ENCODE measurements at regions not wholly inside any gene's neighbourhood (a gene's known extent, or its start where the extent isn't known, plus 50 kb on each side); places are given as distances from the start of the nearest gene placed in this dataset.
A peak's percentile ranks its signal among the peaks of the same experiment; 100 is the strongest.

DNA sequence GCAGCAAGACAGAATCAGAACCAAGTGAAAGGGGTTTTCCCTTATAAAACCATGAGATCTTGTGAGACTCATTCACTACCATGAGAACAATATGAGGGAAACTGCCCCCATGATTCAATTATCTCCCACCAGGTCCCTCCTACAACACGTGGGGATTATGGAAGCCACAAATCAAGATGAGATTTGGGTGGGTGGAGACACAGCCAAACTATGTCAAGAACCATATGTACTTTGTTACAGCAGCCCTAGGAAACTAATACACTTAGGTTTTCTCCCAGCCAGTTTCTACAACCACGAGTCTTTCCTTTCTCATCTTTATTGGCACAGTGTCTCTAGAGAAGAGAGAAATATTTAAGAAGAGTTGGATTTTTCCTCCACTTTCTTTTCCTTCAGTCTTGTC is 72.6 kb downstream of the BTG1 start:
- H3K36me3 ChIP-seq (ENCODE audit: control insufficient read depth, insufficient read depth, low read length, severe bottlenecking): no peaks in the 10 kb centered on the region
- no peak overlapping the region for H3K4me3 ChIP-seq (ENCODE audit: low read length)
- DNase-seq (ENCODE audit: low read depth): no peak
- H3K27me3 ChIP-seq (replicated peaks; ENCODE audit: control insufficient read depth, insufficient read depth, low read length): no peaks in the 10 kb centered on the region
- H3K9ac ChIP-seq (ENCODE audit: low read length): no peak overlapping the region
- H3K4me1 ChIP-seq (ENCODE audit: control insufficient read depth, insufficient read depth, low read length): peaks cover 49% of the 10 kb centered on the region
- H3K9me3 ChIP-seq (ENCODE audit: control insufficient read depth, low read length): no peaks in the 10 kb centered on the region

DNA sequence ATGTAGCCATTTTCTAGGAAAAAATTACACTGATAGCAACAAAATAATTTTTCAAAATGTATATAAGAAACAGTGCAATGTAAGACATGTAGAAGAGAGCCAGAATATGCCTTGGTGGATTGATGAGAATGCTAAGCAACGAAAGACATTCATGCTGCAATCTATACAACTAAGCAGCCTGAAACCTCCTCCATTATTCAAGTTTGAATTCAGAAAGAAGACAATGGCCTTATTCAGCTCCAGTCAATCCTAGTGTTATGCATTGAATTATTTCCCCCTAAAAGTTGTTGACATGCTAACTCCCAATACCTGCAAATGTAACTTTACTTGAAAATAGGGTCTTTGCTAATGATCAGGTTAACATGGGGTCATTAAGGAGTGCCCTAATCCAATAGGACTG is 73.5 kb downstream of the BTG1 start:
- Histone ChIP-seq H3K9me3 (ENCODE audit: control insufficient read depth, low read length) (no peaks in the 10 kb centered on the region), H3K9ac (ENCODE audit: low read length) (no peak overlapping the region), H3K4me1 (ENCODE audit: control insufficient read depth, insufficient read depth, low read length) (peaks cover 39% of the 10 kb centered on the region), H3K27me3 (replicated peaks; ENCODE audit: control insufficient read depth, insufficient read depth, low read length) (no peaks in the 10 kb centered on the region), H3K4me3 (ENCODE audit: low read length) (no peak overlapping the region), H3K36me3 (ENCODE audit: control insufficient read depth, insufficient read depth, low read length, severe bottlenecking) (no peaks in the 10 kb centered on the region)
- no peak for DNase-seq (ENCODE audit: low read depth)

DNA sequence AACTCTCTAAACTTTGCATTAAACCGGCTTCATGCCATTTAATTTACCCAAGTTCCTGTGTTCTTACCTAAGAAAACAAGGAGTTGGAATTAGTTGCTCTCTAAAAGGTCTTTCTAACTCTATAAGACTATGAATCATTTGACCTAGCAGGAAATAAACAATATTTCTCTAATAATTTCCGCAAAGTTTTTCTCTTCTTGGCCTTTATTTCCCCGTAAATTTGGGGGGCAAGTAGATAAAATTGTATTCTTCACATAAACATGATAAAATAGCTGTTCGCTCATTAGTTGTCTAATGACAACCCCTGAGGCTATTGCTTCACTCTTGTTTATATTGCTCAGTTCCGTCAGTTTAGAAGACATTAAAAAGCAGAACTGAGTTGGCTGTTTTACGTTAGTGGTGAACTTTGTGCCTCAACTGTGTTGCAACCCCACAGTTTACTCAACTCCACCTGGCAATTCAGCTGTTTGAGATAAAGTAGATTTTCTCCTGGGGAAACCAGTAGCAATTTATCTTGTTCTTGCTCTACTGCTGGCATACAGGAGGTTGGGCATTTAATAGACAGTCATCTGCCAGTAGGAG is 74.7 kb downstream of the BTG1 start:
- no peak overlapping the region for H3K9ac ChIP-seq (ENCODE audit: low read length)
- no peaks in the 10 kb centered on the region for H3K27me3 ChIP-seq (replicated peaks; ENCODE audit: control insufficient read depth, insufficient read depth, low read length)
- no peak overlapping the region for H3K4me3 ChIP-seq (ENCODE audit: low read length)
- H3K36me3 ChIP-seq (ENCODE audit: control insufficient read depth, insufficient read depth, low read length, severe bottlenecking): no peaks in the 10 kb centered on the region
- H3K4me1 ChIP-seq (ENCODE audit: control insufficient read depth, insufficient read depth, low read length): peaks cover 36% of the 10 kb centered on the region
- DNase-seq (ENCODE audit: low read depth): no peak
- no peaks in the 10 kb centered on the region for H3K9me3 ChIP-seq (ENCODE audit: control insufficient read depth, low read length)

DNA sequence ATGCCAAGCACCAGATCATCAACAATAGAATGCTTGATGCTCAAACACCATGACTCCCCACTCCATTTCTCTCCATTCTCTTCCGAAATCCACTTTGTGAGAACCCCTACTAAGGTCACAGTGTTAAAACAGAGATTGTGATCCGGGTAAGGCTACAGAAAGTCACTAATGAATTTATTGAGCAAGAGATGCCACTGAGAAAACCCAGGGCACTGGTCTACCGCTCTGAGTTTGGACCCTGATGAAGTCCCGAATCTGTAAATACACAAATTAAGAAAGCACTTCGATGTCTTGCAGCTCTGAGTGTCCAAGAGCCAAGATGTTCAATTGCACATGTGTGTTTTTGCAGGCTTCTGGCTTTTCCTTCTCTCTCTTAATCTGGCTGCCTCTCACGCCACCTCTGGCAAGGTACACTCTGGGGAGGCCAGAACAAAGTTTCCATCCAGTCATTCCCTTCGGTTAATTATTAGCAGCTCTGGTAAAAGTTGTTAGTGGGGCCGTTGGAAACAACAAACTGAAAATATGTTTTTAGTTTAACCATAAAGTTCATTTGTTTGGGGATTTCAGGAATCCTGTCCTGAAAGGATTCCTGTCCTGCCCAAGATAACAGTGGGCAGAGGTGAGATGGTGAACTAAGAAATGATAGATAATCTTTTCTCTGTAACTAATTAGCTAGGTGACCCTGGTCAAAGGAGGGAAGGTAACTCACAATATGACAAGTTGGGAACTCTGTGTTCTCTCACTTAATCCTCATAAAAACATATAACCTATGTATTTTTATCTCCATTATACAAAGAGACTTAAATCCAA is 75.4 kb downstream of the BTG1 start:
- DNase-seq (ENCODE audit: low read depth): no peak
- Histone ChIP-seq H3K4me1 (ENCODE audit: control insufficient read depth, insufficient read depth, low read length) (peaks cover 29% of the 10 kb centered on the region), H3K4me3 (ENCODE audit: low read length) (no peak overlapping the region), H3K9ac (ENCODE audit: low read length) (no peak overlapping the region), H3K27me3 (replicated peaks; ENCODE audit: control insufficient read depth, insufficient read depth, low read length) (no peaks in the 10 kb centered on the region), H3K9me3 (ENCODE audit: control insufficient read depth, low read length) (no peaks in the 10 kb centered on the region), H3K36me3 (ENCODE audit: control insufficient read depth, insufficient read depth, low read length, severe bottlenecking) (no peaks in the 10 kb centered on the region)

DNA sequence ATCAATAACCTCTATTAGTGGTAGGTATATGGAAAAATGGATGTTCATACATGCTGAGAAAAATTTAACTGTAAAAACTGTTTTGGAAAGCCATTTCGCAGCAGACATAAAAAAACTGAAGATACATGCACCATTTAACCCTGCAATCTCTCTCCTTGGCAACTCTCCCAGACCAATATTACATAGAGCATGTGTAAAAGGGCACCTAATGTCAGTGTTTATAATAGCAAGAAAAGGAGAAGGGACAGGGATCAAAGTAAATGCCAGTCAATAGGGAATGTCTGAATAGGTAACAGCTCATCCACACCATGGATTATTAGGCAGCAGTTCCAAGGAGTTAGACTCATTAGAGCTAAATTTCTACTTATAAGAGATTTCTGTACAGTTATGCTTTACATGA is 77.2 kb downstream of the BTG1 start:
- no peak for DNase-seq (ENCODE audit: low read depth)

DNA sequence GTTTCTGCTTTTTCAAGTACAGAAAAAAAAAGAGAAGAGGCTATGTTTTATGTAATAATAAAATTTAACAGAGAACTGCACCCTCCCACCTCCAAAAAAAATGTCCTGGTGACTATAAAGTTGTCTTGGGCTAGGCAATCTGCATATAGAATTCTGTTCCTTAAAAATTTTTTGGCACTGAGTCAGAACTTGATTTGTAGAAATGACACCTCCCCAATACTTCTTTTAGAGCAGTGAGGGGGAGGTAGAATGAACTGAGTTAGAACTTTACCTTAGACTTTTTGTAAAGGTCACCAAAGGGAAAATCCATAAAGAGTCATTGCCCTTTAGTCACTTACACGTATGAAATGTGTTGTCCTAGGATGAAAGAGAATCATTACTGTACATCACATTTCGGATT is 80.0 kb downstream of the BTG1 start:
- Histone ChIP-seq H3K36me3 (ENCODE audit: control insufficient read depth, insufficient read depth, low read length, severe bottlenecking) (no peaks in the 10 kb centered on the region), H3K27me3 (replicated peaks; ENCODE audit: control insufficient read depth, insufficient read depth, low read length) (no peaks in the 10 kb centered on the region), H3K4me1 (ENCODE audit: control insufficient read depth, insufficient read depth, low read length) (peaks cover 31% of the 10 kb centered on the region), H3K4me3 (ENCODE audit: low read length) (no peak overlapping the region), H3K9me3 (ENCODE audit: control insufficient read depth, low read length) (no peaks in the 10 kb centered on the region), H3K9ac (ENCODE audit: low read length) (no peak overlapping the region)
- no peak for DNase-seq (ENCODE audit: low read depth)

More for the DNA sequence above, 77.2 kb downstream of the BTG1 start:
- no peak overlapping the region for H3K9ac ChIP-seq (ENCODE audit: low read length)
- H3K27me3 ChIP-seq (replicated peaks; ENCODE audit: control insufficient read depth, insufficient read depth, low read length): no peaks in the 10 kb centered on the region
- H3K4me3 ChIP-seq (ENCODE audit: low read length): no peak overlapping the region
- peaks cover 32% of the 10 kb centered on the region for H3K4me1 ChIP-seq (ENCODE audit: control insufficient read depth, insufficient read depth, low read length)
- no peaks in the 10 kb centered on the region for H3K9me3 ChIP-seq (ENCODE audit: control insufficient read depth, low read length)
- H3K36me3 ChIP-seq (ENCODE audit: control insufficient read depth, insufficient read depth, low read length, severe bottlenecking): no peaks in the 10 kb centered on the region

DNA sequence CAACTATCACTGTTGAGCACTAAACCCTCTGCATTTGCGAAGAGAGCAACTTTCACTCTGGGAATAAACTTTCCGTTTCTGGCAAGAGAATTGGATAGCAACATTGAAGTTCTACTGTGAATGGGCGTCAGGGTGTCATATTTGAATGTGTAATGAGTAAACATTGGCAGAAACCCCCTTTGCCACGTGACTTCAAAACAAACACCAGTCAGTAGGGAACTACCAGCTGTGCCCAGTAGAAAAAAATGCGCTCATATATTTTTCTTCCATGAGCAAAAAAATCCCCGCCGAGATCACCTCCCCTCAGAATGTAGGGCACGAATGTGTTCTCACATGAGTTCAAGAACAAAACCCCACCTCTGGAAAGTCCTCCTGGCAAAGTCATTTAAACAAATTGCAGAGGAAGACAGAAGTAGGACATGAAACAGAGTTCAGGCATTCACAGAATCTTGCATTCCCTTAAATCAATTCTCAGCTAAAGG is 80.6 kb downstream of the BTG1 start:
- Histone ChIP-seq H3K4me1 (ENCODE audit: control insufficient read depth, insufficient read depth, low read length) (peaks cover 30% of the 10 kb centered on the region), H3K9ac (ENCODE audit: low read length) (no peak overlapping the region), H3K4me3 (ENCODE audit: low read length) (peak overlapping the region; percentile 47), H3K9me3 (ENCODE audit: control insufficient read depth, low read length) (no peaks in the 10 kb centered on the region), H3K36me3 (ENCODE audit: control insufficient read depth, insufficient read depth, low read length, severe bottlenecking) (no peaks in the 10 kb centered on the region), H3K27me3 (replicated peaks; ENCODE audit: control insufficient read depth, insufficient read depth, low read length) (no peaks in the 10 kb centered on the region)
- peak; percentile 15 for DNase-seq (ENCODE audit: low read depth)

DNA sequence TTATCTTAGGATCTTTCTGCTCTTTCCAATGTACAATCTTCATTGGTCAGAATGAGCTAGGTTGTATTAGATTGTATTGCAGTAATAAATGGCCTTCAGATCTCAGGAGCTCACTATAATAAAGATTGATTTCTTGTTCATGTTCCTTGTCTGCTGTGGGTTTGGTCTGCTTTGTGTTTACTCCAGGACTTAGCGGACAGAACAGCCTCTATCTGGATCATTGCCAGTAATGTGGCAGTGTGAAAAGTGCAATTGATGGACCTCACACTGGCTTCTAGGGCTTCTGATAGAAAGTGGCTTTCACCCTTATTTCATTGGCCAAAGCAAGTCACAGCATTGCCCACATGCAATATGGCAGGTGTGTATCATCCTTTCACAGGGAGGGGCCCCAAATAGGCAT is 81.2 kb downstream of the BTG1 start:
- Histone ChIP-seq H3K9me3 (ENCODE audit: control insufficient read depth, low read length) (no peaks in the 10 kb centered on the region), H3K4me1 (ENCODE audit: control insufficient read depth, insufficient read depth, low read length) (peaks cover 30% of the 10 kb centered on the region), H3K36me3 (ENCODE audit: control insufficient read depth, insufficient read depth, low read length, severe bottlenecking) (no peaks in the 10 kb centered on the region), H3K9ac (ENCODE audit: low read length) (no peak overlapping the region), H3K27me3 (replicated peaks; ENCODE audit: control insufficient read depth, insufficient read depth, low read length) (no peaks in the 10 kb centered on the region), H3K4me3 (ENCODE audit: low read length) (peak overlapping the region; percentile 47)
- no peak for DNase-seq (ENCODE audit: low read depth)

DNA sequence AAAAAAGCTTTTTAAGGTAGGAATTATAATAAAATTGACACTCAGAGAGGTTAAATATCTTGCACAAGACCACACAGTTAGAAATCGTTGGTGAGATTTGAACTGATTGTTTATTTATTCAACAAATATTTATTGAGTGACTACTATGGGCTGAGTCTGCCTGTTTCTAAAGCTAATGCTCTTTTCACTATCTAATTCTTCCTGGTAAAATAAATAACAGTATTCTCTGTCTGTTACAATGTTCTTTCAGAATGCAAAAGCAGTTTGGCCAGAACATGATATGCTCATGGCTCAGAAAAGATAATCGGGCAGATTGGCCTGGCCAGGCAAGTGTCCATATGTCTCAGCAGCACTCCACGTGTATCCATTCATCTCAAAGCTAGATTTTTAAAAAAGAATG is 82.0 kb downstream of the BTG1 start:
- H3K36me3 ChIP-seq (ENCODE audit: control insufficient read depth, insufficient read depth, low read length, severe bottlenecking): no peaks in the 10 kb centered on the region
- H3K4me3 ChIP-seq (ENCODE audit: low read length): no peak overlapping the region
- H3K4me1 ChIP-seq (ENCODE audit: control insufficient read depth, insufficient read depth, low read length): peaks cover 26% of the 10 kb centered on the region
- DNase-seq (ENCODE audit: low read depth): peak; percentile 48
- no peak overlapping the region for H3K9ac ChIP-seq (ENCODE audit: low read length)
- H3K27me3 ChIP-seq (replicated peaks; ENCODE audit: control insufficient read depth, insufficient read depth, low read length): no peaks in the 10 kb centered on the region
- H3K9me3 ChIP-seq (ENCODE audit: control insufficient read depth, low read length): no peaks in the 10 kb centered on the region

DNA sequence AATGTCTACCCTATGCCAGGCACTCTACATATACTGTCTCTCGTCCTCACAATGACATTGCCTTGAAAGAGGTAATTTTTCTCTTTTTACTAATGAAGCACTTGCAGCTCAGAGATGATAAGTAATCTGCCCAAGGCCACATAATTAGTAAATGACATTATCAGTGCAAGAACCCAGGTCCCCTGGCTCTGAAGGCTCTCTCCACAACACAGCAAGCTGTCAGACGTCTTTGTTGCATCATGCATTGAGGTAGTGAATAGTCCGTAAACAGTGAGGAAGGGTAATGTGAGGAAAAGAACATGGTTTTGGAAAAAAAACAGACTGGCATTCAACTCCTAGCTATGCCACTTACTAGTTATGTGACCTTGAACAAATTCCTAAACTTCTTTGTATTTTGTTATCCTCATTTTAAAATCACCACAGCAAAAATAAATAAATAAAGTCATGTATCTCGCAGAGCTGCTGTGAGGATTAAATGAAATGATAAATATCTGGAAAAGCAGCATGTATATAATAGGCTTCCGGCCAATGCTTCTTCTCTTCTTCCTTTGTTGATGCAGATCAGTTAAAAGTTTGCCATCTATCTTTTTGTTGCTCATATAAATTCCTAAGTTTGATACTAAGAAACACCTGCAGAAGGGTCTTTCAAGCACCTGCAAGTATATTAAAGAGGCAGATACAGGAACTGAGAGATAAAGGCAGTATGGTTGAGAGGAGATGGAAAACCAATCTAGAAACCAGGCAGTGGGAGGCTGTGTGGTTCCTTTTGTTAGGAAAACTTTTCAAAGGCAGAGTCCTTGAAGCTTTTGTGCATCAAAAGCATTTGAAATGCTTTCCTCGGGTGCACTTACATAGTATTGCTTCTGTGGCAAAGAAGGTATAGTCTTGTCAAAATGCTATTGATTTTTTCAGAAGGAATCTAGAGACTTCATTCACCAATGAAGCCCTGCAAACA is 82.8 kb downstream of the BTG1 start:
- Histone ChIP-seq H3K9me3 (ENCODE audit: control insufficient read depth, low read length) (no peaks in the 10 kb centered on the region), H3K36me3 (ENCODE audit: control insufficient read depth, insufficient read depth, low read length, severe bottlenecking) (no peaks in the 10 kb centered on the region), H3K4me3 (ENCODE audit: low read length) (no peak overlapping the region), H3K27me3 (replicated peaks; ENCODE audit: control insufficient read depth, insufficient read depth, low read length) (no peaks in the 10 kb centered on the region), H3K9ac (ENCODE audit: low read length) (no peak overlapping the region), H3K4me1 (ENCODE audit: control insufficient read depth, insufficient read depth, low read length) (peaks cover 24% of the 10 kb centered on the region)
- peak; percentile 22 for DNase-seq (ENCODE audit: low read depth)

DNA sequence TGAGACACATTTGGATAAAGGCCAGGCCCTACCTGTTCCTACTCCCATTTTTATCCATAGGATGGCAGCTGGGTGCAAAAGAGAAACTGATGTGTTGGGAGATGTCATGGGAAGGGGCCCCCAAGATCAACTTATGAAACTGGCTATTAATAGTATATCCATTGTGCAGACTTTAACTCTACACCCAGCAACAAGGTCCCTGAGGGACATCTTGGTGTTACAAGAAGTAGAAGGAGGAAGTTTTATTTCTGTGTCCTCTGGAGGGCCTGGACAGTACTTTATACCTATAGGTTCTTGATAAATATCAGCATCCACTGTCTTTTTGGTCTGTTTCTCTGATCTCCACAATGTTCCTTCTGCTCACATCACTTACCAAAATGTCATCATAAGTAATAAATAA is 84.6 kb downstream of the BTG1 start:
- Histone ChIP-seq H3K4me1 (ENCODE audit: control insufficient read depth, insufficient read depth, low read length) (peaks cover 24% of the 10 kb centered on the region), H3K27me3 (replicated peaks; ENCODE audit: control insufficient read depth, insufficient read depth, low read length) (no peaks in the 10 kb centered on the region), H3K4me3 (ENCODE audit: low read length) (no peak overlapping the region), H3K36me3 (ENCODE audit: control insufficient read depth, insufficient read depth, low read length, severe bottlenecking) (no peaks in the 10 kb centered on the region), H3K9me3 (ENCODE audit: control insufficient read depth, low read length) (no peaks in the 10 kb centered on the region), H3K9ac (ENCODE audit: low read length) (no peak overlapping the region)
- DNase-seq (ENCODE audit: low read depth): no peak
